ENCODE measurements at regions not wholly inside any gene's neighbourhood (a gene's known extent, or its start where the extent isn't known, plus 50 kb on each side); places are given as distances from the start of the nearest gene placed in this dataset.

DNA sequence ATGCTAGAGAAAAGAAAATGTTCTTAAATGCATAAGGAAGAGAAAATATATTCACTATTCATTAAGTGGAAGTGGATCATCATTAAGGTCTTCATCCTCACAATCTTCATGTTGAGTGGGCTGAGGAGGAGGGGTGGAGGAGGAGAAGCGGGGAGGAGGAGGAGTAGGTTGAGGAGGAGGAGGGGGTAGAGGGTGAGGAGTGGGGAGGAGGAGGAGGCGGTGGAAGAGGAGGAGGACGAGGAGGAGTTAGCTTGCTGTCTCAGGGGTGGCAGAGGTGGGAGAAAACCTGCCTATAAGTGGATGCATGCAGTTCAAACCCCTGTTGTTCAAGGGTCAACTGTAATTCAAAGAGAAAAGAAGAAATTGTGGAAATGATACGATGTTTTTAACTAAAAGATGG is 71.6 kb downstream of the MYEOV start:
- no peak for DNase-seq (ENCODE audit: low spot score)

DNA sequence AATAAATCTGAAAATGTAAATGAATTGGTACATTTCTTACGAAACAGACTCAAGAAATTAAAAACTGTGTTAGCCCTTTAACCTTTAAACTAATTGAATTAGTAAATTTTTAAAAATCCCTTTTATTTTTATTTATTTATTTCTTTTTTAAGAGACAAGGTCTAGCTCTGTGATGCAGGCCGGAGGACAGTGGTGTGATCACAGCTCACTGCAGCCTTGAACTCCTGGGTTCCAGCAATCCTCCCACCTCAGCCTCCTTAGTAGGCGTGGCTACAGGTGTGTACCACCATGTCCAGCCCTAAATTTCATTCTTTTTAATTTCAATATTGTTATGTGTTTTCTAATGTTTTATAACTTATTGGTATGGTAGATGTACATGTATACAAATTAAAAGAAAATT is 72.6 kb downstream of the MYEOV start:
- no peak for DNase-seq (ENCODE audit: low spot score)

DNA sequence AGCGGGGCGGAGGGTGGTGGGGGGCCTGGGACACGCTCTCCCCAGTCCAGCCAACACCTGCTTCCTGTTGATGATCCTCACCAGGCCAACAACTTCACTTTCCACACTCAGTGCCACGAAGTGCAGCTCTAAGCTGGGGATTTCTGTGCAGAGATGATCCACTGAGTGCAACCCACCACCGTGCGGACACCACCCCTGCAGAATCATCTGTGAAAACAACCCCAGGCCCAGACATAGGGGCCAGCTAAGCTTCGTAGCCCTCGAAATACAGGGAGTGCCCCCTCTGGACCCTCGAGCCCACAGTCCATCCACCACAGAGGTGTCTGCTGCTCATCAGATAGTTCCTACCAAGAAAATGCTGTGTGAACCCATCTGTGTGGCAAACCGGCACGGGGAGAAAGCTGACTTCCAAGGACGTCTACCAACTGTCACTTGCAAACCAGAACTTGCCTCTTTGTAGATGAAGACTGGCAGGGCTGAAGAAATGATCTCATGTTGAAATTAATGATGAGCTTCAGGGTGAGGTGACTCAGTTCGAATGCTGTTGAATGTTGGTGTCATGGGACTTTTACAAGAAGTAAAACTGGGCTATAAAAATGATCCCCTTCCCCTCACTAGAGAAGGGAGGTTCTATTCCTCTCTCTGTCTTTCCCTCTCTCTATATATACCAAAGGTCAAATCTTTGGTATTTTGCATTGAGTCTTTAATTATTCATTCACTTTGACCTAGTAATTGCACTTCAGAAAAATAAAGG is 73.4 kb downstream of the MYEOV start:
- DNase-seq (ENCODE audit: low spot score) = no peak

GRCh38 chr11:69368119-69368880 is 74.3 kb downstream of the MYEOV start:
- no peak for DNase-seq (ENCODE audit: low spot score)

DNA sequence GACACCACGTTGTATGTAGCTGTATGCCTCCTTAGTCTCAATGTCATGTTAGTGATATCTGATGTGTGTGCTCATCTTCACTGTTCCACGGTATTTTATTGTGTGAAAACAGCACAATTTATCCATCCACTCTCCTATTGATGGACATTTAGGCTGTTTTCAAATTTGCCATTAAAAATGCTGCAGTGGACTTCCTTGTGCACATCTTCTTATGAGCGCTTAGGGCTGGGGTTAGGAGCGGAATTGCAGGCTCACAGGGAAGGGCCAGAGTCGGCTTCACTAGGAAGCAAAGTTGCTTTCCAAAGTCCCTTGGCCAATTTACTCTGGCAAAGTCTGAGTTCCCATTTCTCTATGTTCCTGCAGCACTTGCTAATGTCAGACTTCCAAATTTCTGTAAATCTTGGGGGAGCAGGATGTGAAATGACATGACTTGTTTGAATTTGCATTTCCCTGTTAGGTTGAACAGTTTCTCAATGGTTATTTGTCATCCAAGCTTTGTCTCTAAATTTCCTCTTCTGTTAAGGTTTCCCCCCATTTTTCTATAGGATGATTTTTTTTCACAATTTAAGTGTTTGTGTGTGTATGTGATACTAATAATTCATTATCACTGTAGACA is 75.4 kb downstream of the MYEOV start:
- DNase-seq (ENCODE audit: low spot score) = no peak

DNA sequence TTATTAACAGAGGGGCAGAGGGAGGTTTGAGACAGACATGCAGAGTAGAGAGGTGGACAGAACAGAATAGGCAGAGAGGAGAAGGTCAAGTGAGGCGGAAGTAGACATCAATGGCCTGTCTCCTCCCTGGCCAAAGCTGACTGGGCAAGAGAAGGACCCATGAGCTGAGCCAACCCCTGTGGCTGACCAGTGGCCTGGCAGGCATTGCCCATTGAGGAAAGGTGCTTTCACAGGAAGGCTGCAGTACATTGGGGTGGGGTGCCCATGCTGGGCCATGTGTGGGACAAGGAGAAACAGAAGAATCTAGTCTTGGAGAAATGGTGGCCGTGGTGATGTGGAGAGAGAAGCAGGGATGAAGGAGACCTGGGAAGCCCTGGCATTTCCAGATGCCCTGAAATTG is 76.0 kb downstream of the MYEOV start:
- DNase-seq (ENCODE audit: low spot score) = no peak

DNA sequence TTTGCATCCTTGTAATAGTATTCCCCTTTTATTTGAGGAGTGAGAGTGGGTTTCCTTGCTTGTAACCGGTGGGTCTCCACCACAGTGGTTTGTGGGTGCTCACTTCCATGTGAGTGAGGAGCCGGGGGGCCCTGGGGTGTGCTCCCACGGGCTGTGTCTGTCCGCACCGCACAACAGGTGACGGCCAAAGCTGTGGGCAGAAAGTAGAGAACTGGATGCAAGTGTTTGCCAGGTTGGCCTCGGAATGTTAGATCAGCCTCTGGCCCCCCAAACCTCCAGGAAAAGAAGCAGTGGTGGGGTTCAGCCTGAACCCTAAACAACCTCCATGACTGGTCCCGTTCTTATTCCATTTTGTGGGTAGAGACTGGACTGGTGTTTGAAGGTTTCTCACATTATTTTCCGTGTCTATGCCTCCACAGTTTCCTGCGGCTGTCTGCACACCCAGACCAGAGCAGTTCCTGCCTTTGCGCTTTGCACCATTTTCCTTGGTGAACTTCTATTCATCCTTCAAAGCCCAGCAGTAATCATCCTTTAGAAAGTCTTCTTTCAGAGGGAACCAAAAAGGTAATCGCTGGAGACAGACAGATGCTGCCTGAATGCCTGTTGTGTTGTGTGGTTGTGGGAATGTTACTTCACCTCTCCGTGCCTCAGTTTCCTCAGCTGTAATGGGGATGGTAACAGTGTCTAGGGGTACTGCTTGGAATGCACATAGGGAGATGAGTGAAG is 77.2 kb downstream of the MYEOV start:
- no peak for DNase-seq (ENCODE audit: low spot score)

- no peak for DNase-seq (ENCODE audit: low spot score)
These were observed 78.0 kb downstream of the MYEOV start for GRCh38 chr11:69371731-69372588.

DNA sequence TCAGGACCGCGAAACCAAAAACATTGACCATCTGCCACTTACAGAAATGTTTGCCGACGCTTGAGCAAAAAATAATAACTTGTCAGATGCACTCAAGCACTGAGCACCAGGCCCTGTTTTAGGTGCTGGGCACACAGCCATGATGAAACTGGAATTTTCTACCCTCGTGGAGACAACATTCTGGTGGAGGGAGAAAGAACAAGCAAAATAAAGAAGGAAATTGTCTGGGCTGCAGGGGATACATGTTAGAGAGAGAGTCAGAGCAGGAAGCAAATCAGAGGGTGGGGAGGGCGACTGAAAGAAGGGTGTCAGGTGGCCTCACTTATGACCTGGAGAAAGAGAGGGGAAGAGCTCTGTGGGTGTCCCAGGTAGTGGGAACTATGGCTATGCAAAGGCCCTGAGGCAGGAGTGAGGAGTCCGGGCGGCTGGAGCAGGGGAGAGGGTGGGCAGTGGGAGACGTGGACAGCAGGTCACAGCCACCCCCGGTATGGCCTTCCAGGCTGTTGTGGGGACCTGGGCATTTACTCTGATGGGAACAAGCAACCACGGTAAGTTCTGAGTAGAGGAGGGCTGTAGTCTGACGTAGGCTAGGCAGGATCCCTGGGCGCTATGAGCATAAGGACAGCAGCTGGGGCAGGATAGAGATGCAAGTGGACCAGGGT is 78.8 kb downstream of the MYEOV start:
- DNase-seq (ENCODE audit: low spot score) = no peak

DNA sequence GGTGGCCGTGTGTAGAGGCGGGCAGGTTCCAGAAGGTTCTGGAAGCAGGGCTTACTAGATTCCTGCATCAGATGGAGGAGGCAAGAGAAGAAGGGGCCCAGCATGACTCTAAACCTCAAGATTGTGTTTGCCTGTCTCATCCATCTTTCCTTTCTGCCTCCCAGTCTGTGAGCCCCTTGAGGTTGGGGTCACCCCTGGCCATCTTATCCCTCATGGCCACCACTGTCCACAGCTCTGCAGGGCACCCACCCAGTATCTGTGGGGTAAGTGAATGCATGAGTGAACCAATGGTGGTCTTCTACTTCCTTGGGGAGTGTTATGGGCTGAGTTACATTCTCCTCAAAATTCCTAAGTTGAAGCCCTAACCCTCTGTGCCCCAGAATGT is 79.3 kb downstream of the MYEOV start:
- no peak for DNase-seq (ENCODE audit: low spot score)

- no peak for DNase-seq (ENCODE audit: low spot score)
These were observed 80.4 kb downstream of the MYEOV start for GRCh38 chr11:69374110-69374945.

GRCh38 chr11:69374946-69375310 is 81.0 kb downstream of the MYEOV start:
- DNase-seq (ENCODE audit: low spot score) = no peak

GRCh38 chr11:69375316-69376154 is 81.6 kb downstream of the MYEOV start:
- no peak for DNase-seq (ENCODE audit: low spot score)

- no peak for DNase-seq (ENCODE audit: low spot score)
These were observed 82.4 kb downstream of the MYEOV start for GRCh38 chr11:69376155-69377028.

DNA sequence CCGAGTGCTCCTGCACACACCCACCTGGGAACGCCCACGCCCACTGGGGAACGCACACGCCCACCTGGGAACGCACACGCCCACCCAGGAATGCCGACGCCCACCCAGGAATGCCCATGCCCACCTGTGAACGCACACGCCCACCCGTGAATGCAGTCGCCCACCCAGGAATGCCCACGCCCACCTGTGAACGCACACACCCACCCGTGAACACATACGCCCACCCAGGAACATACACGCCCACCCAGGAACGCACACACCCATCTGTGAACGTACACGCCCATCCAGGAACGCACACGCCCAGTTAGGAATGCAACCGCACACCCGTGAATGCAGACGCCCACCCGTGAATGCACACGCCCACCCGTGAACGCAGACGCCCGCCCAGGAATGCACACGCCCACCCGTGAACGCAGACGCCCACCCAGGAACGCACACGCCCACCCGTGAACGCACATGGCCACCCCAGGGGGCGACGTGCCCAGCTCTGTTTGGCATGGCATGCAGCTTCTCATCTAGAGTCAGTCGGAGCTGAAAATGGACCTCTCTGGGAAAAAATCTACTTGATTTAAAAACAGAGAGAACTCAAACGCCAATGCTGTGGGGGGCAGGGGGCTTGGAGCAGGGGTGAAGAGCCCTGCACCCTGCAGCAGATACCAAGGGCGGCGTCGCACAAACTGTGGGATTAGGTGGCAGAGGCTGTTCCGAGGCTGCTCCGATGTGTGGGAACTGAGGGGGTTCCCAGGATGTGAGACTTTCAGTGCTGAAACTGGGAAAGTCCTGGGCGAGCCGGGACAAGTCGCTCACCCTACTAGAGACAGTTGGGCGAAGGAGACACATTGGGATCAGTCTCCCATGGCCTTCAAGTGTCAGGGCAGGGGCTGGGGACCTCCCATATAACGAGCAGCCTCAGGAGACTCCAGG is 83.3 kb downstream of the MYEOV start:
- DNase-seq (ENCODE audit: low spot score) = no peak

- DNase-seq (ENCODE audit: low spot score) = no peak
These were observed 84.0 kb downstream of the MYEOV start for GRCh38 chr11:69377953-69378302.

Measured in putamen (tissue), 1 donor.